ENCODE measurements at regions not wholly inside any gene's neighbourhood (a gene's known extent, or its start where the extent isn't known, plus 50 kb on each side); places are given as distances from the start of the nearest gene placed in this dataset.

GRCh38 chr1:169041366-169041765, 65.1 kb upstream of the ATP1B1 start:
- no peaks in the 10 kb centered on the region for H3K36me3 ChIP-seq (ENCODE audit: insufficient read depth, low read length)
- H3K27me3 ChIP-seq (ENCODE audit: insufficient read depth, low read length): no peaks in the 10 kb centered on the region
- no peaks in the 10 kb centered on the region for H3K79me2 ChIP-seq (ENCODE audit: insufficient read depth, low read length)
- Mint-ChIP-seq H3K27ac (ENCODE audit: unreplicated experiment) (no peak overlapping the region), H3K4me1 (ENCODE audit: low read depth, unreplicated experiment) (peaks cover 3% of the 10 kb centered on the region), H3K4me3 (ENCODE audit: unreplicated experiment) (no peak overlapping the region), H3K9me3 (ENCODE audit: unreplicated experiment) (peaks cover 2% of the 10 kb centered on the region), H3K36me3 (ENCODE audit: low read depth, unreplicated experiment) (no peaks in the 10 kb centered on the region), H3K27me3 (ENCODE audit: low read depth, unreplicated experiment) (no peaks in the 10 kb centered on the region)
- no peak overlapping the region for H3K4me3 ChIP-seq (ENCODE audit: insufficient read depth, low read depth, low read length)
- H2AFZ ChIP-seq (ENCODE audit: low read depth, low read length): no peak overlapping the region
- no peak overlapping the region for H3K9ac ChIP-seq (ENCODE audit: low read length)
- no peaks in the 10 kb centered on the region for H4K20me1 ChIP-seq (ENCODE audit: insufficient read depth, low read length)
- H3K27ac ChIP-seq (ENCODE audit: low read depth, low read length): no peak overlapping the region
- H3K4me1 ChIP-seq (ENCODE audit: insufficient read depth, low read length): no peaks in the 10 kb centered on the region
- no peak for TF ChIP-seq CTCF (IDR thresholded peaks at IDR 0.05; ENCODE audit: insufficient read depth, low read depth, low read length)
- no peak for TF ChIP-seq EZH2 (IDR thresholded peaks at IDR 0.05; ENCODE audit: insufficient read depth, low read length)
- FAIRE-seq: no peak
- no peaks in the 10 kb centered on the region for H3K9me3 ChIP-seq (ENCODE audit: insufficient read depth, low read depth, low read length)
- H3K4me2 ChIP-seq (ENCODE audit: low read length): no peak overlapping the region
- DNase-seq (ENCODE audit: low read depth): no peak

- Mint-ChIP-seq H3K27me3 (ENCODE audit: low read depth, unreplicated experiment) (no peaks in the 10 kb centered on the region), H3K27ac (ENCODE audit: unreplicated experiment) (no peak overlapping the region), H3K4me1 (ENCODE audit: low read depth, unreplicated experiment) (peaks cover 3% of the 10 kb centered on the region), H3K4me3 (ENCODE audit: unreplicated experiment) (no peak overlapping the region), H3K36me3 (ENCODE audit: low read depth, unreplicated experiment) (no peaks in the 10 kb centered on the region), H3K9me3 (ENCODE audit: unreplicated experiment) (no peaks in the 10 kb centered on the region)
- no peaks in the 10 kb centered on the region for H3K79me2 ChIP-seq (ENCODE audit: insufficient read depth, low read length)
- no peak for FAIRE-seq
- no peaks in the 10 kb centered on the region for H3K27me3 ChIP-seq (ENCODE audit: insufficient read depth, low read length)
- H3K9me3 ChIP-seq (ENCODE audit: insufficient read depth, low read depth, low read length): no peaks in the 10 kb centered on the region
- no peaks in the 10 kb centered on the region for H4K20me1 ChIP-seq (ENCODE audit: insufficient read depth, low read length)
- H3K27ac ChIP-seq (ENCODE audit: low read depth, low read length): no peak overlapping the region
- H3K9ac ChIP-seq (ENCODE audit: low read length): no peak overlapping the region
- no peak for DNase-seq (ENCODE audit: low read depth)
- no peak overlapping the region for H3K4me2 ChIP-seq (ENCODE audit: low read length)
- no peak for TF ChIP-seq EZH2 (IDR thresholded peaks at IDR 0.05; ENCODE audit: insufficient read depth, low read length)
- no peak for TF ChIP-seq CTCF (IDR thresholded peaks at IDR 0.05; ENCODE audit: insufficient read depth, low read depth, low read length)
- H3K4me1 ChIP-seq (ENCODE audit: insufficient read depth, low read length): no peaks in the 10 kb centered on the region
- no peak overlapping the region for H3K4me3 ChIP-seq (ENCODE audit: insufficient read depth, low read depth, low read length)
- H3K36me3 ChIP-seq (ENCODE audit: insufficient read depth, low read length): no peaks in the 10 kb centered on the region
- H2AFZ ChIP-seq (ENCODE audit: low read depth, low read length): no peak overlapping the region
Observed at GRCh38 chr1:169042377-169042776, 64.1 kb upstream of the ATP1B1 start.

- Histone ChIP-seq H3K4me1 (ENCODE audit: insufficient read depth, low read length) (no peaks in the 10 kb centered on the region), H3K79me2 (ENCODE audit: insufficient read depth, low read length) (no peaks in the 10 kb centered on the region), H3K27me3 (ENCODE audit: insufficient read depth, low read length) (no peaks in the 10 kb centered on the region), H3K4me3 (ENCODE audit: insufficient read depth, low read depth, low read length) (no peak overlapping the region), H3K27ac (ENCODE audit: low read depth, low read length) (no peak overlapping the region), H3K9ac (ENCODE audit: low read length) (no peak overlapping the region), H2AFZ (ENCODE audit: low read depth, low read length) (no peak overlapping the region), H4K20me1 (ENCODE audit: insufficient read depth, low read length) (no peaks in the 10 kb centered on the region), H3K36me3 (ENCODE audit: insufficient read depth, low read length) (no peaks in the 10 kb centered on the region), H3K9me3 (ENCODE audit: insufficient read depth, low read depth, low read length) (no peaks in the 10 kb centered on the region), H3K4me2 (ENCODE audit: low read length) (no peak overlapping the region)
- DNase-seq (ENCODE audit: low read depth): no peak
- H3K4me3 Mint-ChIP-seq (ENCODE audit: unreplicated experiment): no peak overlapping the region
- H3K27ac Mint-ChIP-seq (ENCODE audit: unreplicated experiment): no peak overlapping the region
- H3K9me3 Mint-ChIP-seq (ENCODE audit: unreplicated experiment): no peaks in the 10 kb centered on the region
- H3K36me3 Mint-ChIP-seq (ENCODE audit: low read depth, unreplicated experiment): no peaks in the 10 kb centered on the region
- no peaks in the 10 kb centered on the region for H3K27me3 Mint-ChIP-seq (ENCODE audit: low read depth, unreplicated experiment)
- TF ChIP-seq EZH2 (IDR thresholded peaks at IDR 0.05; ENCODE audit: insufficient read depth, low read length) (no peak), CTCF (IDR thresholded peaks at IDR 0.05; ENCODE audit: insufficient read depth, low read depth, low read length) (no peak)
- no peak for FAIRE-seq
- H3K4me1 Mint-ChIP-seq (ENCODE audit: low read depth, unreplicated experiment): peaks cover 3% of the 10 kb centered on the region
Observed at GRCh38 chr1:169043823-169044222, 62.7 kb upstream of the ATP1B1 start.

Data from astrocyte (in vitro differentiated cells and primary cell).